HCT116 (cell line): ENCODE measurements at regions not wholly inside any gene's neighbourhood (a gene's known extent, or its start where the extent isn't known, plus 50 kb on each side); places are given as distances from the start of the nearest gene placed in this dataset.

Source experiments
- ATAC-seq: fragments of 200-7000 bp; cut with Tn5 transposase; 2 replicates; pipeline ENCODE4 v1.9.1; 2020; ENCODE audit warnings: mild to moderate bottlenecking, moderate library complexity
- BruUV-seq: library from RNA; stranded (reverse); fragments of 400-500 nt; replicated peaks from 2 replicates; lab custom pipeline; 2021; lab: Mats Ljungman, UMichigan
- CTCF ChIA-PET: fragments of 300-600 bp; sonication (Branson Sonifier 250); formaldehyde crosslinking; loops from one replicate; lab custom pipeline; 2021; ENCODE audit warnings: antibody characterized with exemption; lab: Charles Lee
- POLR2A ChIA-PET: fragments of 300-600, 350-600 bp; sonication (Branson Sonifier 250); formaldehyde crosslinking; loops from one replicate; lab custom pipeline; 2021; ENCODE audit warnings: antibody characterized with exemption; lab: Charles Lee
- RAD21 ChIA-PET, 2 experiments: fragments of 300-600 bp; sonication (Branson Sonifier 250); formaldehyde crosslinking; loops; one replicate each; lab custom pipeline; 2023; ENCODE audit warnings: low total read pairs in 2 of 2; ENCODE audit not compliant: uncharacterized antibody in 2 of 2, unreplicated experiment in 2 of 2, low non-redundant PET in 1 of 2; lab: Charles Lee
- DNase-seq: peaks from one replicate; pipeline ENCODE4 v3.0.0-alpha.2; 2010; ENCODE audit warnings: low read depth, low spot score
- H2AFZ ChIP-seq: fragments of 200-600 bp; shearing (Covaris generic), sonication (generic); 2 replicates; pipeline ENCODE4 v1.6.1; 2017; ENCODE audit warnings: low read depth, mixed run types, mixed read lengths, antibody characterized with exemption, low read length; ENCODE audit not compliant: poor library complexity, severe bottlenecking
- H3K27ac ChIP-seq: 2 replicates; pipeline ENCODE4 v1.5.1; 2012; ENCODE audit warnings: low read depth, low read length
- H3K27me3 ChIP-seq: fragments of 200-600 bp; sonication (generic); 2 replicates; pipeline ENCODE4 v1.6.1; 2016; ENCODE audit warnings: mixed run types, low read length, mixed read lengths; ENCODE audit not compliant: insufficient read depth
- H3K36me3 ChIP-seq, 2 experiments: fragments of 200-500 bp in 1 of 2; fragments of 200-600 bp in 1 of 2; sonication (Bioruptor generic) in 1 of 2; sonication (generic) in 1 of 2; 2 replicates each; pipeline versions ENCODE4 v1.5.1 to v1.6.1; 2014 to 2016; ENCODE audit warnings: low read length in 2 of 2, inconsistent platforms in 1 of 2, mixed read lengths in 1 of 2, mixed run types in 1 of 2; ENCODE audit not compliant: insufficient read depth in 2 of 2, control insufficient read depth in 1 of 2
- H3K4me1 ChIP-seq, 2 experiments: fragments of 200-600 bp in 1 of 2; sonication (generic) in 1 of 2; 2 replicates each; pipeline versions ENCODE4 v1.5.1 to v1.6.1; 2012 to 2017; ENCODE audit warnings: low read length in 2 of 2, inconsistent platforms in 1 of 2, mild to moderate bottlenecking in 1 of 2, mixed read lengths in 1 of 2, mixed run types in 1 of 2, moderate library complexity in 1 of 2; ENCODE audit not compliant: insufficient read depth in 2 of 2, control insufficient read depth in 1 of 2
- H3K4me2 ChIP-seq: fragments of 200-600 bp; sonication (generic); 2 replicates; pipeline ENCODE4 v1.6.1; 2017; ENCODE audit warnings: mixed run types, low read length, mixed read lengths
- H3K4me3 ChIP-seq, 2 experiments: fragments of 200-600 bp in 1 of 2; sonication (generic) in 1 of 2; replicated peaks in 1 of 2; 2 replicates each; pipeline ENCODE4 v1.5.1; 2011 to 2016; ENCODE audit warnings: low read length in 2 of 2, control low read depth in 1 of 2, low read depth in 1 of 2, mild to moderate bottlenecking in 1 of 2, mixed read lengths in 1 of 2, mixed run types in 1 of 2
- H3K79me2 ChIP-seq: fragments of 200-600 bp; sonication (generic); 2 replicates; pipeline ENCODE4 v1.6.1; 2017; ENCODE audit warnings: mild to moderate bottlenecking, mixed run types, low read length, moderate library complexity, mixed read lengths; ENCODE audit not compliant: insufficient read depth
- H3K9ac ChIP-seq: fragments of 200-600 bp; sonication (generic); 2 replicates; pipeline ENCODE4 v1.6.1; 2016; ENCODE audit warnings: low read length, mixed read lengths
- H3K9me2 ChIP-seq: fragments of 200-600 bp; sonication (generic), shearing (Covaris generic); 2 replicates; pipeline ENCODE4 v1.6.1; 2017; ENCODE audit warnings: mixed run types, mild to moderate bottlenecking, moderate library complexity; ENCODE audit not compliant: insufficient read depth
- H3K9me3 ChIP-seq, 2 experiments: fragments of 200-500 bp in 1 of 2; fragments of 200-600 bp in 1 of 2; sonication (Bioruptor generic) in 1 of 2; sonication (generic) in 1 of 2; 2 replicates each; pipeline ENCODE4 v1.6.1; 2014 to 2017; ENCODE audit warnings: low read length in 2 of 2, mixed read lengths in 2 of 2, inconsistent platforms in 1 of 2, low read depth in 1 of 2, mild to moderate bottlenecking in 1 of 2, mixed run types in 1 of 2, moderate library complexity in 1 of 2; ENCODE audit not compliant: control insufficient read depth in 1 of 2, insufficient read depth in 1 of 2
- H4K20me1 ChIP-seq: fragments of 200-600 bp; sonication (generic), shearing (Covaris generic); 2 replicates; pipeline ENCODE4 v1.6.1; 2017; ENCODE audit warnings: mixed run types, mild to moderate bottlenecking, moderate library complexity; ENCODE audit not compliant: insufficient read depth
- CBX3 ChIP-seq: IDR thresholded peaks from 2 replicates; pipeline ENCODE4 v1.6.1; 2012; ENCODE audit warnings: low read depth
- EGR1 ChIP-seq: IDR thresholded peaks from 2 replicates; pipeline ENCODE4 v1.6.1; 2012; ENCODE audit warnings: low read depth
- ELF1 ChIP-seq: IDR thresholded peaks from 2 replicates; pipeline ENCODE4 v1.6.1; 2012; ENCODE audit warnings: low read depth, borderline replicate concordance
- FOSL1 ChIP-seq: IDR thresholded peaks from 2 replicates; pipeline ENCODE4 v1.6.1; 2012; ENCODE audit warnings: low read depth
- POLR2A ChIP-seq: IDR thresholded peaks from 2 replicates; pipeline ENCODE4 v1.7.0; 2011; ENCODE audit warnings: borderline replicate concordance; ENCODE audit not compliant: insufficient read depth, insufficient read length; ENCODE audit errors: extremely low read depth
- ZBTB33 ChIP-seq: IDR thresholded peaks from 2 replicates; pipeline ENCODE4 v1.6.1; 2011; ENCODE audit warnings: mild to moderate bottlenecking, low read length, moderate library complexity; ENCODE audit not compliant: insufficient replicate concordance; ENCODE audit errors: extremely low read depth
- intact Hi-C: fragments of 100-400 bp; cut with micrococcal nuclease; formaldehyde crosslinking; loops from 2 replicates; pipeline ENCODE4 v1.10.0; 2022
- TF ChIP-seq, protein P1 (sequence below), 3 experiments: fragments of 200-600 bp in 1 of 3; sonication (generic) in 1 of 3; IDR thresholded peaks in 2 of 3; conservative IDR thresholded peaks in 1 of 3; 2 replicates each; pipeline ENCODE4 v1.5.1; 2012 to 2017; ENCODE audit warnings: low read depth in 2 of 3, low read length in 2 of 3, antibody characterized with exemption in 1 of 3, borderline replicate concordance in 1 of 3, control low read depth in 1 of 3, mild to moderate bottlenecking in 1 of 3, mixed read lengths in 1 of 3, mixed run types in 1 of 3, moderate library complexity in 1 of 3; ENCODE audit not compliant: insufficient read depth in 1 of 3

DNA sequence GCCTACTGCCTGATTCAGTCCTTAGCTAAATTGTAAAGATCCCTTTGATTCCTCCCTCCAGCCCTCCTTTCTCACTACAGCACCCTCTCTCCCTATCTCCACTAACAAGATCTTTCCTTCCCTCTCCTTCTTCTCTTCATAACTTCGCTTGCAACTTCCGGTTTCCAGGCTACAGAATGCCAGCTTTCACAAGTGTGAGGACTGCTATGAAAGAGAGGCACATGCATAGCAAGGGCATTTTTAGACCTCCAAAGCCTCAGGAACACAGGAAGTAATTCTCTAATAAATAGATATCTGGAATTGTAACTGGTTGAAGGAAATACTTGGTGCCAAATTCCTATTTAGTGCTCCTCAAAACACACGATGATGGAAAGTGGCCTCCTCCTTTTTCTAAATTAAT is 196.7 kb downstream of the HLX start:
- no peak overlapping the region for H3K9ac ChIP-seq
- BruUV-seq, result no TSS peak
- no peaks in the 10 kb centered on the region for H3K27me3 ChIP-seq
- no peaks in the 10 kb centered on the region for H3K9me2 ChIP-seq
- H2AFZ ChIP-seq, result no peak overlapping the region
- DNase-seq (no peak), ATAC-seq (no peak)
- intact Hi-C loops, result no loop called here
- RAD21 ChIA-PET, result no interaction called here
- H3K27ac ChIP-seq, result no peak overlapping the region
- H3K9me3 ChIP-seq, result no peaks in the 10 kb centered on the region
- H3K4me2 ChIP-seq, result no peak overlapping the region
- no peaks in the 10 kb centered on the region for H3K79me2 ChIP-seq
- no peaks in the 10 kb centered on the region for H4K20me1 ChIP-seq
- no peak overlapping the region for H3K4me3 ChIP-seq
- H3K36me3 ChIP-seq, result no peaks in the 10 kb centered on the region
- POLR2A ChIA-PET, result no interaction called here
- TF ChIP-seq CBX3, result no peak
- TF ChIP-seq POLR2A, result no peak
- TF ChIP-seq ELF1, result no peak
- no peak for TF ChIP-seq ZBTB33
- TF ChIP-seq EGR1, result no peak
- TF ChIP-seq FOSL1, result no peak
- TF ChIP-seq, protein P1, sequence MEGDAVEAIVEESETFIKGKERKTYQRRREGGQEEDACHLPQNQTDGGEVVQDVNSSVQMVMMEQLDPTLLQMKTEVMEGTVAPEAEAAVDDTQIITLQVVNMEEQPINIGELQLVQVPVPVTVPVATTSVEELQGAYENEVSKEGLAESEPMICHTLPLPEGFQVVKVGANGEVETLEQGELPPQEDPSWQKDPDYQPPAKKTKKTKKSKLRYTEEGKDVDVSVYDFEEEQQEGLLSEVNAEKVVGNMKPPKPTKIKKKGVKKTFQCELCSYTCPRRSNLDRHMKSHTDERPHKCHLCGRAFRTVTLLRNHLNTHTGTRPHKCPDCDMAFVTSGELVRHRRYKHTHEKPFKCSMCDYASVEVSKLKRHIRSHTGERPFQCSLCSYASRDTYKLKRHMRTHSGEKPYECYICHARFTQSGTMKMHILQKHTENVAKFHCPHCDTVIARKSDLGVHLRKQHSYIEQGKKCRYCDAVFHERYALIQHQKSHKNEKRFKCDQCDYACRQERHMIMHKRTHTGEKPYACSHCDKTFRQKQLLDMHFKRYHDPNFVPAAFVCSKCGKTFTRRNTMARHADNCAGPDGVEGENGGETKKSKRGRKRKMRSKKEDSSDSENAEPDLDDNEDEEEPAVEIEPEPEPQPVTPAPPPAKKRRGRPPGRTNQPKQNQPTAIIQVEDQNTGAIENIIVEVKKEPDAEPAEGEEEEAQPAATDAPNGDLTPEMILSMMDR (IDR thresholded peaks at IDR 0.05 in 2 of 3, conservative IDR thresholded peaks at IDR 0.05 in 1 of 3; ENCODE audit: borderline replicate concordance in 1 of 3, insufficient read depth in 1 of 3, low read depth in 2 of 3, low read length in 2 of 3), result no peak
- H3K4me1 ChIP-seq, result no peaks in the 10 kb centered on the region
- CTCF ChIA-PET, result no interaction called here
